ENCODE measurements at regions not wholly inside any gene's neighbourhood (a gene's known extent, or its start where the extent isn't known, plus 50 kb on each side); places are given as distances from the start of the nearest gene placed in this dataset.

DNA sequence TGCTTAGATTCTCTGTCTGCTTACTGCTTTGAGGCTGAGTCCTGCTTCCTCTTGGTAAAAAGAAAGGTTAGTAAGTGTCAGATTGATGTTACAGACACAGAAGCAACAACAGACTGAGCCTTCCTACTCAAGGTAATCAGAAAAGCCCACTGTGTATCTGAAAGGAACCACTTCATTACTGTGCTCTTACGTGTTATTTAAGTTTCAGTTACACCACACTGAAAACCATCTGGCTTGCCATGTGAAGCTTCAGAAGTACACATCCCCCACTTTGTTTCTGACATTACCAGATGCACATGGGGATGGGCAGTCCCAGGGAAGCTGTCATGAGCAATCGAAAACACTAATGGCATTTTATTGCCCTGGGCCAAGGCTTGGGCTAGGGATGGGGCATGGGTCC is 1290.1 kb downstream of the AACS start:
- DNase-seq (ENCODE audit: low read depth, low spot score) = no peak
- H3K27ac ChIP-seq = no peak overlapping the region

DNA sequence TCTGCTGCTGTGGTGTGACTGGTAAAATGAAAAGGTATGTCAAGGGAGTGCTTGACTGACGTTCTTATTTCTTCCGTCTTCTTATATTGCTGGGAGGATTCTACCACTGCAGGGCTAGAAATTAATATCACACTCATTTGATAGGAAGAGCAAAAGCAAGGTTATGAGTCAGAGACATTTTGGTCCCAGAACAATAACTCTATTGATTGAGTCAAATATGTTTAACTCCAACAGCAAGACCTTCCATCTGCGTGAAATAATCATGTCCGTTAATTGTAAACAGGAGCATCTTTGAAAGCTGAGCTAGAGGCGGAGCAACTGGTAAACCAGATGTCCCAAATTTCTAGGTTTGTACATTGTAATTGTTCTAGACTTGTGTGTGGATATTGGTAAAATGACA is 1293.6 kb downstream of the AACS start:
- no peak for DNase-seq (ENCODE audit: low read depth, low spot score)
- no peak overlapping the region for H3K27ac ChIP-seq

DNA sequence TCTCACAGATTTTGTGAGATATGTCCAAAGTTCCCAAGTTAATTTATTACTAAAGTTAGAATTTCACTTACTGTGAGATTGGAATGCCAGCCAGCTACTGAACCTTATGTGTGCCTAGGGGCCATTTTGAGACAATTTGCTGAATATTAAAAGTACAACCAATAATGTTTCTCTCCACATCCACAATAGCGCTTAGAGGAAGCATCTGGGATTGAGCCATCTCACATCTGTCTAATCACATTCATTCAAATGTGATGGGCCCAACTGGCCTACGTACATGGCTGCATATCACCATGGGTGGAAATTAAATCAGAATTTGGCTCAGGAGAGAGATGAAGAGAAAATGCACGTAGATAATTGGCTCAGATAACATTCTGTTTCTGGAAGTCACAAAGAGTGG is 1294.0 kb downstream of the AACS start:
- H3K27ac ChIP-seq = no peak overlapping the region
- DNase-seq (ENCODE audit: low read depth, low spot score) = no peak

DNA sequence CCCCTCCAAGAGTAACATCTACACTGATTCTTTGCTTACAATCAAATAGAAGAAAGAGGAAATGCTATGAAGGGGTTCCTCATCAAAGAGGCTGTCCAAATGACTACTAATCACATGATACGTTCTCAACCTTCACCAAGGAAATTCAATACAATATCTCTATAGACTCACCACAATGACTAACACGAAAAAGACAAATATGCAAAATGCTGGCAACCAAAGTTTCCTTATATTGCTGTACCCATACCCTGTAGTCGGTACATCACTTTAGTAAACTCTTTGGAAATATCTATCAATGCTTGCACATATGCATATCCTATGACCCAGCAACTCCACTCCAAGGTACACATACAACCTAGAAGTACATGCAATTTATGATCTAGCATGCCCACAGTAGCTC is 1296.6 kb downstream of the AACS start:
- no peak overlapping the region for H3K27ac ChIP-seq
- DNase-seq (ENCODE audit: low read depth, low spot score) = no peak

DNA sequence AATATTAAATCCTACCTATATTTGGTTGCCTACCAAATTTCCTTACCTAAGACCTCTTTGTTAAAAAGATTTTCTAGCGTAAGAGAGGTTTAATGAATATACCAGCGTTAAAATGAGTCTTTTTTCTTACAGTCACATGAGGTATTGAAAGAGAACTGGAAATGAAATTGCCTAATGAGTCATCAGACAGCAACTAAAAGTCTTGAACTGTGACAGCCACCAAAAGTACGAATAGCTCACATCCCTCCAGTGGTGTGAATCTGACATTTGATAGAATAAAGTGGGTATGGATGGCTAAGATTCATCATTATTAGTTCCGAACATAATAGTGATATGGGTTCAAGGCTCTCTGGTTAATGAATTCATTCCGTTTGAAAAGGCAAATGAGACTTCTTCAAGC is 1297.3 kb downstream of the AACS start:
- no peak overlapping the region for H3K27ac ChIP-seq
- DNase-seq (ENCODE audit: low read depth, low spot score) = no peak

DNA sequence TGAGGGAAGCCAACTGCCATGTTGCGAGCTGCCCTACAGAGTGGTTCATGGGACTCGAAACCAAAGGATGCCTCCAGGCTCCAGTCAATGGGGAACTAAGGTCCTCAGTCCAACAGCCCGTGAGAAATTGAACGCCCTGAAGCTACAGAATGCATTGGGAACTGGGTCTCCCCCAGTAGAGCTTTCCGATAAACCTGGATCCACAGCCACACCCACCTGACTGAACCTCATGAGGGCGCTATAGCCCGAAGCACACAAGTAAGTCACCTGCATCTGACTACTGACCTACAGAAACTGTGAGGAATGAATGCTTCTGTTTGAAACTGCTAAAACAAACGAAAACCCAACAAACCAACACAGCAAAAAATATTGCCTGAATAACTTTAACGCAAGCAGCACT is 1297.7 kb downstream of the AACS start:
- DNase-seq (ENCODE audit: low read depth, low spot score) = no peak
- H3K27ac ChIP-seq = no peak overlapping the region

DNA sequence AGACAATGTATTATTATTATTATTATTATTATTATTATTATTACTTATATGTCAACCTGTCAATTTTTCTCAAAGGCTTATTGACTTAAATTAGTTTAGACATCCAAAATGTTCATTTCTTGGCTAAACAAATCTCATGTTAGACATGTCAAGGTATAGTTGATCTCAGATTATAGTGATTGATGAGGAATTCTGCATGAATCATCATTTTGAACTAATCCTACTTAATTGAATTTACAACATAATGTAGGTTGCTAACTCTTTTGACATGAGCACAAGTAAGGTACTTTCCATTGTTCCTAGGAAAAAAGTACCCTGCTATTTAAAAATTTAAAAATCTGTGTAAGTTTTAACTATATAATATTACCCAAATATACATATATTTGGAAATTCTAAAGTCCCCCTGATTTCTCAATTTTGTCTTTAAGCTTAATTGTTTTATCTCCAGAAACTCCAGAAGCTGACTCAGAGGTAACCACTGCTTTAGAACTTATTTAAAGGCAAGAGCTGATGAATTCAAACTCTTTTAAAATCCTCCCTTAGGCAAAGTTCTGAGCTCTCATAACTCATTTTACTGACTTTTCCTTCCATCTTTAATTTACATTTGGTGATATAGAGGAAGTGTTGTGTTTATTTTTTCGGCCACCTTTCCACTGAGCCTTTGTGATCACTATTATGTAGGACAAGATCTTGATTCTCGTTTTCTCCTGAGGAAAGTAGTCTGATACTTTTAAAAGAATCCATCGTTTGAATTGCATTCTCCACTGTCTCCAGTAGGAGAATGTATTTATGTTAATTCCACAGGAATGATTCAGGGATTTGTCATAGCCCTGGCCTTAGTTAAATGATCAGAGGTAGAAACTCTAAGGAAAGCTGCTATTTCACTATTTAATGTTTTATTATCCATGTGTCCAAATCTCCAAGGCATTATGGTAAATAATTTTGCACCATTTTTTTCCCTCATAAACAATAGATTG is 1304.5 kb downstream of the AACS start:
- no peak overlapping the region for H3K27ac ChIP-seq
- DNase-seq (ENCODE audit: low read depth, low spot score) = no peak

DNA sequence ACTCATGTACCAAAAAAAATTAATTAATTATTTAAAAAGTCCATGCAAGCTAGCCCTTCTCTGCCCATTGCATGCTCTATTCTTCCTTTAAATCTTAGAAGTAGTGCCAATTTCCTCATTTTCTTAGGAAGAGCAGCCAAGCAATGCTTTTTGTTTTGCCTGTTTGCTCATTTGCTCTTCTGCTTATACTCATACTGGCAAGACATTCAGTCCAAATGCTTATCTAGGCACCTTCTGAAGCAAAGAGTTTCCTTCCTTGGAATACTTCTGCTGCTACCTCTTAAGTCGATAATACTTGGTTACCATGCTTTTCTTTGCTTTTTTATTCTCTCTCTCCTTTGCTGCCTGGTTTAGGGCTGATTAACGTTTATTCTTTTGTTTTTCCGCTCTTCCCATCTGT is 1318.3 kb downstream of the AACS start:
- H3K27ac ChIP-seq = no peak overlapping the region
- DNase-seq (ENCODE audit: low read depth, low spot score) = no peak

DNA sequence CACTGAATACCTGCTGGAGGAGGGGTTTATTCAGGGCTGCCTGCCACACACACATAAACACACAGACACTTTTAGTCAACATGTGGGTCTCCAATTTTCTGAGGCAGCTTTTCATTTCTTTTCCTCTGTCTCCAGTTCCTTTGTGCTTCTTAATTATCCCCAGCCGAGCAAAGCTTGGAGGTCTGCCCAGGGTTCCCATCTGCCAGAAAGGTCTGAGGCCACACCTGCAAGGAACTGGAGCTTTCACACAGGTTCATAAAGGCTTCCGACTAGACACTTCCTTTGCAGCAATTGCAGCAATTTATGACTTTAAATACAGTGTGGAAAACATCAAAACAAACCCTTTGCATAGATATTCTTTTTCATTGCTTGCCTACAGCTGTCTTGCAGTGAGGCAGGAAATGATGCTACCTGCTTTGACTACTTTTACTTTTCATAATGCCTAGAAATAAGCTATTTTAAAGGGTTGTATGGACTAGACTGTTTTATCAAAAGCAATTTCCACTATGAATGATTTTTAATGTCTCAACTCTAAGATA is 1318.9 kb downstream of the AACS start:
- DNase-seq (ENCODE audit: low read depth, low spot score) = no peak
- H3K27ac ChIP-seq = no peak overlapping the region

DNA sequence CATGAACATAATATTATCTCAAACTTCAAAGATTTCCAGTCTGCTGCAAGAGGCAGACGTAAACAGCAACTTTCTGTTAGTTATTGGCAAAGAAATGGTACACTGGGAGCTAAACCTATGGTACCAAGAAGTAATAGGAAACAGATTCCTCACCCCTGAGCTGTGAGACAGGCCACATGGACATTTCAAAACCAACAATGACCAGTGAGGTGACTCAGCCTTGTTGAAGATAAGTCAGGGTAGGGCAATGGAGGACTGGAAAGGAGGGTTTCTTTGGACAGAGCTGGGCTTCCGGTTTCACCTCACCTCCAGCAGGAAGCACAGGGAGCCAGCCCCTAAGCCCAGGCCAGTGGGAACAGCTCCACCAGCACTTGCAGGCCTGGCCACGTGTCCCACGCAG is 1320.5 kb downstream of the AACS start:
- no peak for DNase-seq (ENCODE audit: low read depth, low spot score)
- H3K27ac ChIP-seq = no peak overlapping the region

DNA sequence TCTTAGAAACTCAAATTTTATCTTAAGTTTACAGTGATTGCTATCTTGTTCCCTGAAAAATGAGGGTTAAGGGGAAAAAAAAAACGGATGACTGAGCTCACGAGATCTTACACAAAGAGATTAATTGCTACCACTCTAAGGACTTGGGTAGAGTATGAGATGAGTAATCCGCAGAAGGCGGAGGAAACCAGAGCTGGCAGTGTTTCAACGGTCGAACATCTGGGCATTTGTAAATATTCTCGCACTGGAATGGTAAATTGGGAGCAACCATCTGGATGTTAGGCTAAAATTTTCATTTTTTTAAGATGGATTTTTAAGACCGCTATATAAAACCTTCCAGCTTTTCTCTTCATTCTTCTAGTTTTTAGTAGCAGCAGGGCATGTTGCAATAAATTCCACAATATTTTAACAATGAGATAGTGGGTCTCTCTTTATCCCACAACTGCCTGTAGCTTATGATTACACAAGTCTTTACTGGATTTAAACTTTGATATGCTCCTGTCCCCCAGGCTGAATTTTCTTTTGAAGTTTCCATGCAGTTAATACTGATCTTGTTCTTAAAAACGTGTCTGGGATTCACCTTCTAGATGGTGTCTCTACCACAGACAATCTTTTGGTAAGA is 1324.1 kb downstream of the AACS start:
- H3K27ac ChIP-seq = no peak overlapping the region
- no peak for DNase-seq (ENCODE audit: low read depth, low spot score)

DNA sequence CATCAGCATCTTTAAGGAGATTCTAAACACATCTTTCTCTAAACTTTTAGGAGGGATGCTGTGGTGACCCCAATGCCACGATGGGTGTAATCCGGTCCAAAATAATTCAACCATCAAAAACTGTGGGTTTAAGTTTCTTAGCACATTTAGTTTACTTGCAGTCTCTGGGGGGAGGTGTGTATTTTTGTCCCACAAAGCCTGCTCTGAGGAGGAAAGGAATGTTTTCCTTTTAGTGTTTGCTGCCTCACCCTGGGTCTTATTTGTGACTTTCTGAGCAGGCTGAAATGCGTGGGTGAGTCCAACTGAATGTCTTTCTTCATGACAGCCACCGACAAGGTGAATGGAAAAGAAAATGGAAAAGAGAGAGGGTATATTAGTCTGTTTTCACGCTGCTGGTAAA is 1324.7 kb downstream of the AACS start:
- no peak overlapping the region for H3K27ac ChIP-seq
- DNase-seq (ENCODE audit: low read depth, low spot score) = no peak

DNA sequence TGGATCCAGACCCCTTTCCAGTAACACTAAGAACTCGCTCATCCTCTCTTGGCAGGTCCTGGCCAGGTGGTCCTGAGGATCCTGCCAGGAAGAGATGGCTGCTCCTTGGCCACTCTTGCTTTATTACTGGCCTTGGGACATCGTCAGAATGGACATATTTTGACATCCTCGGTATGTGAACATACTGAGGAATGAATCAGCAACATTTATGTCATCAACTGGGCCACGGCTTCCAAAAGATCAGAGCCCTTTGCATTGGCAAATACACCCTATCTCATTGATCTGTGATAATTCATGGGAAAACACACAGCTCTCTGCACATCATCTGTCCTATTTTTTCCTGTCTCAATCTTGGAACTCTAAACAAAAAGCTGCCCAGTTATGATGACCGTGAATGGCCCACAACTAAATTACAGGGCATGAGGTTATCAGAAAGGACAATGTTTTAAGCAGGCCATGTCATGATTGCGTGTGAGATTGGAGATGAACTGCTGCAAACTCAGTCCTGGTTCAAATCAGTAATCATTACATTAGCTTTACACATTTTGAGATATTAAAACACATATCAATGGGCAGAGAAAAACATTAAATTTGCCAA is 1325.8 kb downstream of the AACS start:
- H3K27ac ChIP-seq = no peak overlapping the region
- DNase-seq (ENCODE audit: low read depth, low spot score) = no peak

DNA sequence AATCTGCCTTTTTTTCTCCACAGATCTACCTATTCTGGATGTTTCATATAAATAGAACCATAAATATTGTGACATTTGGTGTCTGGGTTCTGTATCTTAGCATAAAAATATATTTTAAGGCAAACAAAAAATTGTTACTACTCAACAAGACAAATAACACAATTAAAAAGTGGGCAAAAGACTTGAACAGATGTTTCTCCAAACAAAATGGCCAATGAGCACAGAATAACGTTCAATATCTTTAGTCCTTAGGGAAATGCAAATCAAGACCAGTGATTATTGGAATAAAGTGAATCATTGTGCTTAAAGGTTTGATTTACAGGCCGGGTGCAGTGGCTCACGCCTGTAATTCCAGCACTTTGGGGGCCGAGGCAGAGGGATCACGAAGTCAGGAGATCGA is 1331.3 kb downstream of the AACS start:
- DNase-seq (ENCODE audit: low read depth, low spot score) = no peak
- no peak overlapping the region for H3K27ac ChIP-seq

DNA sequence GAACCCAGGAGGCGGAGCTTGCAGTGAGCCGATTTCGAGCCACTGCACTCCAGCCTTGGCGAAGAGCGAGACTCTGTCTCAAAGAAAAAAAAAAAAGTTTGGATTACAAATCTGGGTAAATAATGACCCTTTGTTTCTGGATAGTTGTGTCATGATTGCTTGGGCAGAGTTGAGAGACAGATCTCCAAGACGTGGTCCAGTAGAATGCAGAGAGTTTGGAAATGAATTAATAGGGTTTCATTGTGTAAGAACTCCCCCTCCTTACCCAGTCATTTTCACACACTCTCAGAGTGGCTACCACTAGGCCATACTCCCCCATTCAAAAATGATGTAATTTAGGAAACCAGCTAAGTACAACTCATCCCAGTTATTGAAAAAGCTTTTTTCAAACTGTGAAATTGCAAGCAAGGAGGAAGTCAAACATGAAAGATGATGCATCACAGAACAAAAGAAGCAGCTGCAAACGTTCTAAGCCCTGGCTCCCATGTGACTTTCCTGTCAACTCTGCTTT is 1331.9 kb downstream of the AACS start:
- H3K27ac ChIP-seq = no peak overlapping the region
- DNase-seq (ENCODE audit: low read depth, low spot score) = no peak

DNA sequence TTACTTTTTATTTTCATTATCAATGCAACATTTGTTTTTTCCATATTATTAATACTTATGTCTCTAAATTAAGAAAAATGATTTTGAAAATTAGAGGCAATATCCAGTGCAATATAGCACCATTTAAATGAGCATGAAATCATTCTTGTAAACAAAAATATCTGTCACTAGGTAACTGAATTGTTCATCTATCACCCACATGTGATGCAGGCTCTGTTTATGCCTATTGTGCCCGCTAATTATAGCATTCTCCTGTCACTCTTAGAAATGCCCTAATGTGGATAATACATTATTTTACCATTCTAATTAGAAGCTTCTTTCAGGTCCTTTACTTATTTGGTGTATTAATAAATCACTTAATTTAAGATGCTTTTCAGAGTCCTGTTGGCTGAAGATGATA is 1332.4 kb downstream of the AACS start:
- DNase-seq (ENCODE audit: low read depth, low spot score) = no peak
- no peak overlapping the region for H3K27ac ChIP-seq

DNA sequence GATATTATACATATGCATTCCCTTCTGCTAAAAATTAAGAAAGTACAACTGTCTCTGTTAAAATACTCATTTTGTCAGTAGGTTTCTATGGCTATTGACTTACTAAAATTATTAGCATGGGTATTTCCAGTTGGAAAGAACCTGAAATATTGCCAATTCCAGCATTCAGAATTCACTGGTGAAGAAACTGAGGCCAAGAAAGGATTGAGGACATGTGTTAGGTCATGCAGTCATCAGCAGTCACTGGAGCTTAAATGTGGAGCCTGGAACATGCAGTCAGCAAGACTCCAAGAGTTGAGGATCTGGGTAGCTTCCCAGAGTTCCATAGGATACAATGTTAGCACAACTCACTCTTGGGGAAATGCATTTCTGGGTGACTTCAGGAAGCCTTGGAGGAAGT is 1335.6 kb downstream of the AACS start:
- no peak overlapping the region for H3K27ac ChIP-seq
- DNase-seq (ENCODE audit: low read depth, low spot score) = no peak

DNA sequence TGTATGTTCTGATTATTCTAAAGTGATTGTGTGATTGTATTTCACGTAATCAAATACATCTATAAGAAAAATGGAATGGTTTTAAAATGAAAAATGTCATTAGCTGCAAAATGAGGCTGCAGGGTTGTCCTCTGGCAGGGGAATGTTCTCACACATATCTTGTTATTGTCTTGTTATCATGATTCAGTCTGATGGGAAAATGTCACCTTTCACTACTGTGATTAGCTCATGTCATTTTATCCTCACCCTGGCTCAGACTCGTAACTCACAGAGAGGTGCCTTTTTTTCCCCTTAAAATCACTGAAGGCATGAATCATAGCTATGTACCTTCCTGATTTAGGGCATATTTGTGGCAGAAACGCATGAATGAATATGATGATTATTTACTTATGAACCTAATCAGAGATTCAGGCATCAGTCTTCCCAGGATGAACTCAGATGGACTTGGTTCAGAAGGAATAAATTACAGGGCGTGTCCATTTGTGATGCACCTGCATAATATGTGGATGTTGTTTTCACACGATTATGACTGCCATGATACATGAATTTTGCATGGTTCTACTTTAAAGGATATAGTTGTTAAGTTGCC is 1339.2 kb downstream of the AACS start:
- no peak for DNase-seq (ENCODE audit: low read depth, low spot score)
- H3K27ac ChIP-seq = no peak overlapping the region

DNA sequence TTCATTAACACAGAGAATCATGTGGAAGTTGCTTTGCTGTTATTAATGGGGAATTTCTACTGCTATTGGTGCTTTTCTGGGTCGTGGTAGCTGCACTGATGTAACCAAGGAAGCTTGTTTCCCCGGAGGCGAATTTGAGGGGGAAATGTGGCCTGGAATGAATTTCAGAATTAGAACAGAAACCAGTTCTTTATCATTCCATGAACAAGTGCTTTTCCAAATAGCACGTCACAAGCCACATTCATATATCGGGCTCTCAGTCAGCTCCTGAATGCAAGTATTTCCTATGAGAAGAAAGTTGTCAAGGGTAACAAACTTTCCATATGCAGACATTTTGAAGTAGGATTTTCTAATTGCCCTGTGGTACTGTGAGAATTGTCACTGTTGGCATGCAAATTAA is 1353.2 kb downstream of the AACS start:
- no peak for DNase-seq (ENCODE audit: low read depth, low spot score)
- H3K27ac ChIP-seq = no peak overlapping the region

DNA sequence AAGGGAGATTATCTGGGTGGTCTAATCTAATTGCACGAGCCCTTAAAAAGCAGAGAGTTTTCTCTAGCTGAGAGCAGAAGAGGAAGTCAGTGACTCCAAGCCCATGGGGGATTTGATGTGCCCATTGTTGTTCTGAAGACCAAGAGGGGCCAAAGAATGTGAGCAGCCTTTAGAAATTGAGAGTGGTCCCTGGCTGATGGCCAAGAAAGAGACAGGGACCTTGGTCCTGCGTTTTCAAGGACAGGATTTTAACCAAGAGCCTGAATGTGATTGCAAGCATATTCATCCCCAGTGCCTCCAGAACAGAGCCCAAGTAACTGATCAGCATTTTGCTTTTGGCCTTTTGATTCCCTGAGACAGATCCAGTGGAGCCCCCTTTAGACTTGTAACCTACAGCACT is 1353.9 kb downstream of the AACS start:
- no peak overlapping the region for H3K27ac ChIP-seq
- no peak for DNase-seq (ENCODE audit: low read depth, low spot score)

DNA sequence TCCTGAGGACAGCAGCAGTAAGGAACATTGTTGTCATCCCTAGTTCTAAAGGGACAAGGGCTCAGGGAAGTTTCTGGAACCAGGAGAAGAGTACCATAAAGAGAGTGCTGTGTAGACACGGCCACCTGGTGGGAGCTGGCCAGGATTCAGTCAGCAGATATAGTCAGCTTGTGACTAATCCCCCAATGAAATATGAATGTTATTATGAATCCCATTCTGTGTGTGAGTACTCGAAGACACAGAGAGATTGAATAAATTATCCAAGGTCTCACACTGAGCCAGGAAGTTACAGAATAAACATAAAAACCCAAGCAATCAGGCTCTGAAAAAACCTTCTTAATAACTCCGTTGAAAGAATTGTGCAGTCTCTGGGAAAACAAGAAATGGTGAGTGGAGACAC is 1359.5 kb downstream of the AACS start:
- H3K27ac ChIP-seq = no peak overlapping the region
- DNase-seq (ENCODE audit: low read depth, low spot score) = no peak
